H9 (cell line): ENCODE measurements at regions not wholly inside any gene's neighbourhood (a gene's known extent, or its start where the extent isn't known, plus 50 kb on each side); places are given as distances from the start of the nearest gene placed in this dataset.

Source experiments
- DNase-seq: peaks from one replicate; pipeline ENCODE4 v3.0.0-alpha.2; 2017
- H2AFZ ChIP-seq: one replicate; pipeline ENCODE4 v1.6.1; 2013; ENCODE audit warnings: mild to moderate bottlenecking, low read length, control low read depth, moderate library complexity
- H2AK5ac ChIP-seq: 2 replicates; pipeline ENCODE4 v1.6.1; 2013; ENCODE audit warnings: low read length, control low read depth, mixed read lengths; ENCODE audit not compliant: insufficient read length
- H2BK120ac ChIP-seq: one replicate; pipeline ENCODE4 v1.6.1; 2013; ENCODE audit warnings: low read depth, mild to moderate bottlenecking, low read length, control low read depth, inconsistent platforms; ENCODE audit not compliant: poor library complexity, severe bottlenecking
- H2BK12ac ChIP-seq: 2 replicates; pipeline ENCODE4 v1.6.1; 2013; ENCODE audit warnings: low read length, control low read depth, mixed read lengths, low read depth; ENCODE audit not compliant: insufficient read length
- H2BK15ac ChIP-seq: 2 replicates; pipeline ENCODE4 v1.6.1; 2013; ENCODE audit warnings: low read depth, low read length, control low read depth
- H2BK20ac ChIP-seq: one replicate; pipeline ENCODE4 v1.6.1; 2013; ENCODE audit warnings: low read depth, mild to moderate bottlenecking, low read length, control low read depth, inconsistent platforms; ENCODE audit not compliant: poor library complexity, severe bottlenecking
- H2BK5ac ChIP-seq: 2 replicates; pipeline ENCODE4 v1.6.1; 2013; ENCODE audit warnings: low read length, control low read depth, mixed read lengths; ENCODE audit not compliant: insufficient read length
- H3K14ac ChIP-seq: 2 replicates; pipeline ENCODE4 v1.6.1; 2013; ENCODE audit warnings: low read length, control low read depth; ENCODE audit not compliant: insufficient read depth
- H3K18ac ChIP-seq: 2 replicates; pipeline ENCODE4 v1.6.1; 2013; ENCODE audit warnings: low read depth, mild to moderate bottlenecking, mixed read lengths, low read length, control low read depth; ENCODE audit not compliant: insufficient read length
- H3K23ac ChIP-seq: 2 replicates; pipeline ENCODE4 v1.6.1; 2013; ENCODE audit warnings: low read length, control low read depth, mixed read lengths, low read depth; ENCODE audit not compliant: insufficient read length
- H3K23me2 ChIP-seq: 2 replicates; pipeline ENCODE4 v1.6.1; 2013; ENCODE audit warnings: low read depth, mild to moderate bottlenecking, mixed read lengths, low read length, control low read depth; ENCODE audit not compliant: insufficient read length, poor library complexity, severe bottlenecking
- H3K27ac ChIP-seq: 2 replicates; pipeline ENCODE4 v1.5.1; 2013; ENCODE audit warnings: low read length, control low read depth, mixed read lengths, low read depth; ENCODE audit not compliant: insufficient read length
- H3K27me3 ChIP-seq: 2 replicates; pipeline ENCODE4 v1.6.1; 2013; ENCODE audit warnings: low read length, control low read depth, inconsistent platforms; ENCODE audit not compliant: insufficient read depth
- H3K4ac ChIP-seq: 2 replicates; pipeline ENCODE4 v1.6.1; 2013; ENCODE audit warnings: low read depth, mild to moderate bottlenecking, control low read depth, inconsistent platforms, low read length, moderate library complexity
- H3K4me1 ChIP-seq: 2 replicates; pipeline ENCODE4 v1.6.1; 2013; ENCODE audit warnings: low read length, control low read depth, inconsistent platforms; ENCODE audit not compliant: insufficient read depth
- H3K4me2 ChIP-seq: 2 replicates; pipeline ENCODE4 v1.6.1; 2013; ENCODE audit warnings: low read length, control low read depth, mixed read lengths; ENCODE audit not compliant: insufficient read length, insufficient read depth
- H3K56ac ChIP-seq: 2 replicates; pipeline ENCODE4 v1.6.1; 2013; ENCODE audit warnings: low read depth, mild to moderate bottlenecking, mixed read lengths, low read length, control low read depth; ENCODE audit not compliant: insufficient read length
- H3K79me1 ChIP-seq: 2 replicates; pipeline ENCODE4 v1.6.1; 2013; ENCODE audit warnings: low read depth, mild to moderate bottlenecking, moderate library complexity, low read length, control low read depth, inconsistent platforms; ENCODE audit not compliant: insufficient read depth, poor library complexity, severe bottlenecking
- H3K79me2 ChIP-seq: 2 replicates; pipeline ENCODE4 v1.6.1; 2013; ENCODE audit warnings: low read length, control low read depth, inconsistent platforms; ENCODE audit not compliant: insufficient read depth
- H3K9ac ChIP-seq: 2 replicates; pipeline ENCODE4 v1.6.1; 2013; ENCODE audit warnings: low read length, control low read depth, mixed read lengths; ENCODE audit not compliant: insufficient read length; ENCODE audit errors: extremely low read depth
- H3K9me3 ChIP-seq: one replicate; pipeline ENCODE4 v1.6.1; 2013; ENCODE audit warnings: low read depth, low read length, inconsistent platforms; ENCODE audit not compliant: control insufficient read depth
- H3T11ph ChIP-seq: one replicate; pipeline ENCODE4 v1.6.1; 2013; ENCODE audit warnings: mild to moderate bottlenecking, low read length, control low read depth, inconsistent platforms
- H4K20me1 ChIP-seq: one replicate; pipeline ENCODE4 v1.6.1; 2013; ENCODE audit not compliant: control insufficient read depth, insufficient read length, insufficient read depth
- H4K5ac ChIP-seq: 2 replicates; pipeline ENCODE4 v1.6.1; 2013; ENCODE audit warnings: low read depth, mild to moderate bottlenecking, mixed read lengths, low read length, control low read depth; ENCODE audit not compliant: insufficient read length
- H4K8ac ChIP-seq: replicated peaks from 2 replicates; pipeline ENCODE4 v1.6.1; 2013; ENCODE audit warnings: low read length, control low read depth, mixed read lengths, low read depth; ENCODE audit not compliant: insufficient read length
- H4K91ac ChIP-seq: 2 replicates; pipeline ENCODE4 v1.6.1; 2013; ENCODE audit warnings: low read depth, mild to moderate bottlenecking, moderate library complexity, mixed read lengths, low read length, control low read depth; ENCODE audit not compliant: insufficient read length
- H3K27ac Mint-ChIP-seq, 3 experiments: 2 replicates in 2 of 3; 3 replicates in 1 of 3; pipeline ENCODE4 v1.8.0; 2020 to 2021; ENCODE audit warnings: mixed read lengths in 3 of 3, mild to moderate bottlenecking in 1 of 3, moderate library complexity in 1 of 3
- H3K27me3 Mint-ChIP-seq: 2 replicates; pipeline ENCODE4 v1.8.0; 2021; ENCODE audit warnings: low read depth, mild to moderate bottlenecking, moderate library complexity, mixed read lengths
- H3K36me3 Mint-ChIP-seq, 3 experiments: 2 replicates in 2 of 3; 3 replicates in 1 of 3; pipeline ENCODE4 v1.8.0; 2020 to 2021; ENCODE audit warnings: low read depth in 3 of 3, mixed read lengths in 3 of 3; ENCODE audit not compliant: insufficient read depth in 1 of 3
- H3K4me1 Mint-ChIP-seq, 2 experiments: 2 replicates each; pipeline ENCODE4 v1.8.0; 2020; ENCODE audit warnings: mixed read lengths in 2 of 2
- H3K4me3 Mint-ChIP-seq, 2 experiments: 2 replicates in 1 of 2; 3 replicates in 1 of 2; pipeline ENCODE4 v1.8.0; 2020 to 2021; ENCODE audit warnings: mild to moderate bottlenecking in 2 of 2, mixed read lengths in 2 of 2, moderate library complexity in 1 of 2
- H3K9me3 Mint-ChIP-seq, 2 experiments: 2 replicates in 1 of 2; 3 replicates in 1 of 2; pipeline ENCODE4 v1.8.0; 2020; ENCODE audit warnings: mild to moderate bottlenecking in 2 of 2, mixed read lengths in 2 of 2, moderate library complexity in 1 of 2
- CTCF ChIP-seq: fragments of 200-600 bp; sonication (generic); conservative IDR thresholded peaks from 3 replicates; pipeline ENCODE4 v1.8.0; 2021; ENCODE audit warnings: antibody characterized with exemption, mild to moderate bottlenecking
- WGBS: extraction: QIAGEN DNeasy Blood & Tissue Kit; methylation state at CpG from one replicate; pipeline ENCODE4 v1.1.7; 2013; ENCODE audit warnings: missing lambda C conversion rate, low lambda C conversion rate, mixed read lengths; ENCODE audit not compliant: insufficient read length; ENCODE audit errors: extremely low coverage; 5-methylcytosine and 5-hydroxymethylcytosine counted together

GRCh38 chr17:54662978-54663876, 237.4 kb upstream of the TOM1L1 start:
- peak; percentile 45; the same call in 2 of the 3 replicates for TF ChIP-seq CTCF
- no peak overlapping the region for H2BK5ac ChIP-seq
- no peak overlapping the region for H3T11ph ChIP-seq
- no peak overlapping the region for H2BK15ac ChIP-seq
- H3K27me3 ChIP-seq = no peaks in the 10 kb centered on the region
- H3K79me1 ChIP-seq = no peaks in the 10 kb centered on the region
- H2BK20ac ChIP-seq = no peak overlapping the region
- H3K4ac ChIP-seq = no peak overlapping the region
- H3K4me1 ChIP-seq = no peaks in the 10 kb centered on the region
- H3K23me2 ChIP-seq = no peaks in the 10 kb centered on the region
- H2BK12ac ChIP-seq = no peak overlapping the region
- H3K9me3 ChIP-seq = no peaks in the 10 kb centered on the region
- H3K14ac ChIP-seq = no peak overlapping the region
- no peak overlapping the region for H4K5ac ChIP-seq
- no peak overlapping the region for H4K8ac ChIP-seq
- H3K56ac ChIP-seq = no peak overlapping the region
- H4K91ac ChIP-seq = no peak overlapping the region
- Mint-ChIP-seq H3K27ac (peak overlapping the region in 2 of 3 experiments; percentile 19; a peak in 1 of 7 replicates), H3K36me3 (peaks cover 0 to 7% (median 3%) of the 10 kb centered on the region in 3 experiments; a peak in 2 of 7 replicates), H3K4me1 (peaks cover 7% of the 10 kb centered on the region in 2 experiments), H3K9me3 (no peaks in the 10 kb centered on the region; a peak in 2 of 5 replicates), H3K27me3 (no peaks in the 10 kb centered on the region), H3K4me3 (no peak overlapping the region)
- DNase-seq = peak; percentile 84
- H2AK5ac ChIP-seq = no peak overlapping the region
- H3K27ac ChIP-seq = no peak overlapping the region
- no peak overlapping the region for H3K4me2 ChIP-seq
- no CpG with 5 or more reads among the region's 12 CpGs for WGBS
- H3K23ac ChIP-seq = no peak overlapping the region
- H2BK120ac ChIP-seq = no peak overlapping the region
- H4K20me1 ChIP-seq = no peaks in the 10 kb centered on the region
- no peak overlapping the region for H2AFZ ChIP-seq
- H3K9ac ChIP-seq = no peak overlapping the region
- no peak overlapping the region for H3K18ac ChIP-seq
- H3K79me2 ChIP-seq = no peaks in the 10 kb centered on the region
